GM12875 (cell line): ENCODE measurements at regions not wholly inside any gene's neighbourhood (a gene's known extent, or its start where the extent isn't known, plus 50 kb on each side); places are given as distances from the start of the nearest gene placed in this dataset.
A peak's percentile ranks its signal among the peaks of the same experiment; 100 is the strongest.
"Not testable (repeated sequence)": the region's sequence is repeated elsewhere in the genome, so short reads cannot be mapped to it uniquely, and the experiment has no call there.

Experiments used
- H3K4me3 ChIP-seq: one replicate; pipeline ENCODE4 v1.5.1; 2011; ENCODE audit warnings: low read depth, low read length, control low read depth
- CTCF ChIP-seq: IDR thresholded peaks from 2 replicates; pipeline ENCODE4 v1.5.1; 2011; ENCODE audit warnings: low read depth, mild to moderate bottlenecking, control low read depth, inconsistent platforms, low read length, moderate library complexity, borderline replicate concordance; ENCODE audit not compliant: insufficient read depth

- no peak overlapping the region for H3K4me3 ChIP-seq
- no peak for TF ChIP-seq CTCF
These were observed 89.3 kb upstream of the DMRT1 start for GRCh38 chr9:752201-752600.

- no peak for TF ChIP-seq CTCF
- H3K4me3 ChIP-seq = no peak overlapping the region
These were observed 88.8 kb upstream of the DMRT1 start for GRCh38 chr9:752681-753200.

- H3K4me3 ChIP-seq = not testable (repeated sequence)
These were observed 87.8 kb upstream of the DMRT1 start for GRCh38 chr9:753734-754133.

- no peak overlapping the region for H3K4me3 ChIP-seq
- no peak for TF ChIP-seq CTCF
These were observed 87.2 kb upstream of the DMRT1 start for GRCh38 chr9:754150-754931.

GRCh38 chr9:755454-756381 lies 85.8 kb upstream of the DMRT1 start:
- H3K4me3 ChIP-seq = no peak overlapping the region
- no peak for TF ChIP-seq CTCF

- H3K4me3 ChIP-seq = no peak overlapping the region
- peak; percentile 45; the same call in 1 of the 2 replicates for TF ChIP-seq CTCF
These were observed 84.1 kb upstream of the DMRT1 start for GRCh38 chr9:757246-757881.

- H3K4me3 ChIP-seq = no peak overlapping the region
- TF ChIP-seq CTCF = no peak
These were observed 83.4 kb upstream of the DMRT1 start for GRCh38 chr9:758146-758545.
